HG02623 (cell line): ENCODE measurements at regions not wholly inside any gene's neighbourhood (a gene's known extent, or its start where the extent isn't known, plus 50 kb on each side); places are given as distances from the start of the nearest gene placed in this dataset.

Source experiments
- ATAC-seq: cut with Tn5 transposase; IDR thresholded peaks from one replicate; pipeline ENCODE4 v1.9.1; 2021; ENCODE audit warnings: moderate library complexity; ENCODE audit not compliant: unreplicated experiment

DNA sequence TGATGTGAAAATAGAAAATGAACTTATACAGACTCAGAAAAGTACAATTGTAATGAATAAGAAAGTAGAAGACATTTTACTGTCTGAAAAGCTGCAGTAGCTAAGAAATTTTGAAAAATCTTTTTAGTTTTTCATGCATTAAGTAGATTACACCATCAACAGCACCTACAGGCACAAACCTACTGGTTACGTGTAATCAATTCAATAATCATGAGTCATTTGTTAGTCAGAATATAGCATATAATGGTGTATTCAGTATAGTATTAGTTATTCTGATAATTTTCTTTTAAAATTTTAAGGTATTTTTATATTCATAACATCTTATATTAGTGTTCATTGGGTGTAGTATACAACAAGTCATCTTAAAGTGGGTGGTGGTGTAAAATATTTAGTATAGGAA is 550.5 kb upstream of the GBE1 start:
- no peak for ATAC-seq

DNA sequence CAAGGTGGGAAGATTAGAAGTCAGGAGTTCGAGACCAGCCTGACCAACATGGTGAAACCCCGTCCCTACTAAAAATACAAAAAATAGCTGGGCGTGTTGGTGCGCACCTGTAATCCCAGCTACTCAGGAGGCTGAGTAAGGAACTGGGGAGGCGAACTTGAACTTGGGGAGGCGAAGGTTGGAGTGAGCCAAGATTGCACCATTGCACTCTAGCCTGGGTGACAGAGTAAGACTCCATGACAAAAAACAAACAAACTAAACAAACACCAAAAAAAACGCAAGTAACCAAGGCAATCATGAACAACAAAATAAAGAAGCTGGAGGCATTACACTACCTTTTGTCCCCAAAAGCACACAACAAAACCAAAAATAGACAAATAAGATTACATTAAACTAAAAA is 547.3 kb upstream of the GBE1 start:
- no peak for ATAC-seq

DNA sequence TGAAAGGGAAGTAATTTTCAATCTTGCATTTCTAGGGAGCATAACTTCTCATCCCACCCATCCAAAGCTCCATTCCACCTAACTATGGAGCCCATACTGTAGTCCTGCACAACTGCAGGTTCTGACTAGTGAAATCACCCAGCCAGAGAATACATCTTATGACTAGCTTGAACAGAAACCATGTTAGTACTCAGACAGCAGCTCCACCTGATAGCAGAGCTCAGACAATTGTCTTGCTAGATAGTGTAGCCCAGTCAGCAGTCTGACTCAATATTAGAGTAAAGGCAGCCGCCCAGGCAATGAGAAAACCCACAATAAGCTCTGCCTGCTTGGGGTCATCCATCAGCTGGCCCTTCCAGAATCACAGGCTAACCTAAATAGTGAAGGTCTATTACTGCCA is 544.7 kb upstream of the GBE1 start:
- no peak for ATAC-seq

GRCh38 chr3:82294609-82295008 is 533.2 kb upstream of the GBE1 start:
- ATAC-seq: no peak

GRCh38 chr3:82293867-82294266 is 532.4 kb upstream of the GBE1 start:
- ATAC-seq: peak; percentile 86

DNA sequence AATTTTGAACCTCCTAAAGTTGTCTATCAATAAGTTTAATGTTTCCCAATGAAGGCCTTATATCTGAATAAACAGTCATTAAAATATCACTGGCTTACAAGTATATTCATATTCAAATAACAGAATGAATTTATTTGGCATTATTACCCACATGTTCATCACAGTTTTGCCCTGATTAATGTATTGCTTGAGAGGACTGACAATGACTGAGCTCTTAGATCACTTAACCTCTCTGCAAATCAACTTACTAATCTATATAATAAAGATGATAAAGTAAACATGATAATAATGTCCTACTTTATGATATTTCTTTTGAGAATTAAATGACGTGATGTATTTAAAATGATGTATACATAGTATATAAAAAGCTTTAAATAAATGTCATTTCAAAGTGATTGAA is 532.0 kb upstream of the GBE1 start:
- ATAC-seq: no peak

DNA sequence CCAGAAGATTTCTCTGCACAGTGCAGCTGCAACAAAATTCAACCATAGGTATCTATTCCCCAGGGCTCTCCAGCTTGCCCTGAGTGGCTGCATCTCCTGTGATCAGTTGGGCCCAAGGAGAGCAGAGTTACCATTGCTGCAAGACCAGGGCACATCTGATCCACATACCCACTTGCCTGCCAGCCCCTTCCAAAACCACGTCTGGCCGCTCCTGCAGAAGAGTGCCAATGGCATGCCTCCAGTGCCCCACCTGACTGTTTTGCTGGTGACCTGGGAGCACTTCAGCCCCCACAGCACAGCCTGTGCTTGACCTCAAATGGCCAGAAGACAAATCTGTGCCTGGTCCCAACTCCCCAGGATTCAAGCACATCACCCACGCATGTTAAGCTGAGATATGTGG is 526.1 kb upstream of the GBE1 start:
- ATAC-seq: no peak

- no peak for ATAC-seq
Observed at GRCh38 chr3:82281205-82281604, 519.8 kb upstream of the GBE1 start.

- no peak for ATAC-seq
Observed at GRCh38 chr3:82276992-82277391, 515.5 kb upstream of the GBE1 start.

DNA sequence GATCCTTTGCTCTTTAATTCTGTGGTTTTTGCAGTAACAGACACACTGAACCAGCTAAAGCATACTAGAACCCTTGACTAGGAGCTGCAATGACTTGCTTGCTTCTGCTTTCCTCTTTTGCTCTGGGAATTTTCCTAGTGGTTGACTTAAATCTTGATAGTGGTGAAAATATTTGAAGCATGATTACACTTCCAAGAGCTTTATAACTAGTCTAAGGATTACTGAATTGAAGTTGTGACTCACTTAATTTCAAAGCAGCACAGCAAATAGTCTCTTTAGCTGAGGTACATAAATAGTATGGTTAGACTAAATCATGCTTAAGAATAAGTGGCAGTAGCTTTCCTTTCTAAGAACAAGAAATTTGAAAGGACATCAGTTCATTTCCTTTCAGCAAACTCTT is 513.5 kb upstream of the GBE1 start:
- ATAC-seq: no peak

DNA sequence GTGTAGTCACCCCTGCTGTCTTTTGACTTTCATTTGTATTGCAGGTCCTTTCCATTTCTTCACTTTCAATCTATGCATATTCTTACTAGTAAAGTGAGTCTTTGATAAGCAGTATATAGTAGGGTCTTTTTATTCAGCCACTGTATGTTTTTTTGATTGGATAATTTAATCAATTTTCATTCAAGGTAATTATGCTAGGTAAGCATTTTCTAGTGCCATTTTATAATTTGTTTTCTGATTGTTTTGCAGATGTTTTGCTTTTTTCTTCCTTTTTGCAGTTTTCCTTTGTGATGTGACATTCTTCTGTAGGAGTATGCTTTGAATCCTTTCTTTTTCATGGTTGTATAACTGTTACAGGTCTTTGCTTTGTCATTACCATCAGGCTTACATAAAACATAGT is 504.3 kb upstream of the GBE1 start:
- no peak for ATAC-seq

DNA sequence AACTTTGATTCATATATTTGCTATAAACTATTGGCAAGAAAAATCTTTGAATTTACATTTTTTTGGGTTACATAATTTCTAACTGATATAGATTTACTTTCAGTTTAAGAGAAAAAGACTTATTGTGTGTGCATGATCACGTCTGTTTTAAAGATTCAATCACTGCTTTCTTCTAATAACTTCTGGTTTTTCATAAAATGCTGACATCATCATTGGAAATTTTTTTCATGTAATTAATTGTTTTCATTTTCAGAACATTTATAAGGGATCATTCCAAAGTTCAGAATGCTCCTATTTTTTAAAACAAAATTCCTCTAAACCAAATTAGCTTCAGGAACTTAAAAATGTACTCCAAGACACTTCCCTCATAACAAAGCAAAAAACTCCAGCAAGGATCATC is 500.7 kb upstream of the GBE1 start:
- ATAC-seq: no peak

DNA sequence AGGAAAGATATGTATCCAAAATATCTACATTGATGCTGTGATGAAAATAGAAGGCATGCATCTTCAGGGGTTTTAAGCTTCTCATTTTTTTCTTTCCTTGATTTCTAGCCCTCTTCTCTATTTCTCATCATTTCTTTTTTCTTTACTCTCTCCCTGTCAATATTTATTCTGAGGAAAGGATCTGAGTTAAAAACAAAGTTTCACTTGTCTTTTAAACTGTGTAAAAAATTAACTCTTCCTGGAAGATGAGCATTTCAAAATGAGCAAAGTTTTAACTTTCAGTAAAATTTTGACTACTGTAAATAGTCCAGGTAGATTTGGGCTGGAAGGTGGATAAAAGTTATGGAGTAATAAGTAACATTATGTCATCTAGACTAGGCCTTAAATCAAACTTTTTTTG is 500.2 kb upstream of the GBE1 start:
- no peak for ATAC-seq

GRCh38 chr3:82261013-82261412 is 499.6 kb upstream of the GBE1 start:
- no peak for ATAC-seq

DNA sequence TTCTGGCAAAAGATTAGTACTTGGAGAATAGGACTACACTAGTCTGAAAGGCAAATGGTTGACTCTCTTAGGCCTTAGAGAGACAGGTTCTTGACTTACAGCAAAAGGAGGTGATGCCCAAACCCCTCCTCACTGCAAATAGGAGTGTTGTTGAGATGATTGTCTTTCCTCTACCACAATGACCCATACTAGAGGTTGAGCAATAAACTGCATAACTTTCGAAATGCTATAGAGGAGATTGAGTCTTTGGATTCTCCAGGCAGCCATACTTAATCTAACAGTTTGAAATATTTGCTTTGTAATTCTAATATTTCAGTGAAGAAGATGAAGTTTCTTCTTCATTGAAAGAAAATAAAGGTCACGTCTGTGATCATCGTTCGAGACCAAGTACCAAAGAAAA is 498.5 kb upstream of the GBE1 start:
- no peak for ATAC-seq

DNA sequence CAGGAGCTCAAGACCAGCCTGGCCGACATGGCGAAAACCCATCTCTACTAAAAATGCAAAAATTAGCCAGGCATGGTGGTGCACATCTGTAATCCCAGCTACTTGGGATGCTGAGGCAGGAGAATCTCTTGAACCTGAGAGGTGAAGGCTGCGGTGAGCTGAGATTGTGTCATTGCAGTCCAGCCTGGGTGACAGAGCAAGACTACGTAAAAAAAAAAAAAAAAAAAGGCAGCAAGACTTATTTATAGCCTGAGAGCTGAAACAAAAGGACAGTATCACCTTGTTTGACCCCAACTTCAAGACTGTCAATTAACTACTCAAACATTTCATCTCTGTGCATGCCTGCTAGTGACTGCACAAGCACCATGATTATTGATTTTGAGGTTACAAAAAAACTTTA is 478.9 kb upstream of the GBE1 start:
- ATAC-seq: no peak

GRCh38 chr3:82236257-82236656 is 474.8 kb upstream of the GBE1 start:
- no peak for ATAC-seq

- ATAC-seq: peak; percentile 92
Observed at GRCh38 chr3:82229397-82229796, 468.0 kb upstream of the GBE1 start.

GRCh38 chr3:82224661-82225060 is 463.2 kb upstream of the GBE1 start:
- no peak for ATAC-seq

GRCh38 chr3:82222401-82222800 is 461.0 kb upstream of the GBE1 start:
- no peak for ATAC-seq

GRCh38 chr3:82217571-82217970 is 456.1 kb upstream of the GBE1 start:
- no peak for ATAC-seq

- ATAC-seq: no peak
Observed at GRCh38 chr3:82208002-82208710, 446.7 kb upstream of the GBE1 start.

DNA sequence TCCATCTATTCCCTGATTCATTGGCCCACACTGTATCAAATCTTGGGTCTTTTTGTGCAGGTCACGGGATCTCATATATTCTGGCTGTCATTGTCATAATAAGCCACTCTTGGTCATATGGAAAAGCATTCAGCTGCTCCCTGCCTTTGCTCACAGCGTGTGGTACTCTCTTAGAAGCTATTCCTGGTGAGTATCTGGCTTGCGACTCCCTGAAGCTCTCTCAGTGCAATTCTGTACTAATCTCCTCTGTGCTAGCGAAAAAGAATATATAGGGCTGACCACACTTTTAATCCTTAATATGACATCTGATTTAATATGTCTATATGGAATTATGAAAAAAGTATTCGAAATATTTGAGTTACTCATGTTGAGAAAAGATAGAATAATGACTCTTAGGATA is 440.8 kb upstream of the GBE1 start:
- ATAC-seq: no peak
